Lower leg skin (tissue), 4 donors: ENCODE measurements at regions not wholly inside any gene's neighbourhood (a gene's known extent, or its start where the extent isn't known, plus 50 kb on each side); places are given as distances from the start of the nearest gene placed in this dataset.

Experiments used
- DNase-seq, 2 donors: peaks; one replicate each; pipeline ENCODE4 v3.0.0-alpha.2; 2019; ENCODE audit warnings: low spot score in 2 of 2
- H3K4me3 ChIP-seq: fragments of 200-600 bp; sonication (generic); 2 replicates; pipeline ENCODE4 v1.5.1; 2017; ENCODE audit warnings: mild to moderate bottlenecking, low read depth; ENCODE audit not compliant: poor library complexity, severe bottlenecking
- POLR2A ChIP-seq, 2 donors: fragments of 450-650 bp; IDR thresholded peaks; one replicate each; pipeline ENCODE4 v1.6.1; 2016 to 2017; ENCODE audit warnings: antibody characterized with exemption in 2 of 2, mild to moderate bottlenecking in 1 of 2, moderate library complexity in 1 of 2
- WGBS, 2 donors: methylation state at CpG; one replicate each; pipeline ENCODE4 v1.1.5; 2018; 5-methylcytosine and 5-hydroxymethylcytosine counted together
- intact Hi-C: fragments of 100-400 bp; cut with DNase I; formaldehyde crosslinking; loops from one replicate; pipeline ENCODE4 v1.15.0; 2023; ENCODE audit warnings: low total_unique reads
- TF ChIP-seq, protein P1 (sequence below), 3 donors: fragments of 450-650 bp; IDR thresholded peaks; one replicate each; pipeline ENCODE4 v1.5.1; 2016; ENCODE audit warnings: antibody characterized with exemption in 3 of 3, mild to moderate bottlenecking in 3 of 3, moderate library complexity in 2 of 3

DNA sequence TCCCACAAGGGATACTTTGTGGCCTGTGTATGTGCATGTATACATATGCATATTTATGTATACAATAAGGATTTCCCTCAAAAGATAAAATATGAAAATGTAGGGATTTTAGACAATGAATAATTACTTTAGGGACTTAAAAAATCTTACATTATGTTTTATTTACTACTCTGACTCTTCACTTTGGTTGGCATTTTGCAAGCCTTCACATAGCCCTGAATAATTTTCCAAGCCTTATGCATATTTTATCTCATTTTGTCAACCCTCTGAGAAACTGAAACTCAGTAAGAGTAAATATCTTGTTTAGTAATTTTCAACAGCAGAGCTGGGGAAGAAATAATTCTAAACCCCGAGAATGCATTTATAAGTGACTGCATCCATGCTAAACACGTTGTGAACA lies 153.0 kb upstream of the SLC24A2 start:
- H3K4me3 ChIP-seq, result no peak overlapping the region
- intact Hi-C loops, result no loop called here
- WGBS, 2 donors, result 69 to 88% methylated on average over 2 of the region's 2 CpGs
- TF ChIP-seq, protein P1, sequence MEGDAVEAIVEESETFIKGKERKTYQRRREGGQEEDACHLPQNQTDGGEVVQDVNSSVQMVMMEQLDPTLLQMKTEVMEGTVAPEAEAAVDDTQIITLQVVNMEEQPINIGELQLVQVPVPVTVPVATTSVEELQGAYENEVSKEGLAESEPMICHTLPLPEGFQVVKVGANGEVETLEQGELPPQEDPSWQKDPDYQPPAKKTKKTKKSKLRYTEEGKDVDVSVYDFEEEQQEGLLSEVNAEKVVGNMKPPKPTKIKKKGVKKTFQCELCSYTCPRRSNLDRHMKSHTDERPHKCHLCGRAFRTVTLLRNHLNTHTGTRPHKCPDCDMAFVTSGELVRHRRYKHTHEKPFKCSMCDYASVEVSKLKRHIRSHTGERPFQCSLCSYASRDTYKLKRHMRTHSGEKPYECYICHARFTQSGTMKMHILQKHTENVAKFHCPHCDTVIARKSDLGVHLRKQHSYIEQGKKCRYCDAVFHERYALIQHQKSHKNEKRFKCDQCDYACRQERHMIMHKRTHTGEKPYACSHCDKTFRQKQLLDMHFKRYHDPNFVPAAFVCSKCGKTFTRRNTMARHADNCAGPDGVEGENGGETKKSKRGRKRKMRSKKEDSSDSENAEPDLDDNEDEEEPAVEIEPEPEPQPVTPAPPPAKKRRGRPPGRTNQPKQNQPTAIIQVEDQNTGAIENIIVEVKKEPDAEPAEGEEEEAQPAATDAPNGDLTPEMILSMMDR (IDR thresholded peaks at IDR 0.05), result no peak
- no peak for TF ChIP-seq POLR2A (IDR thresholded peaks at IDR 0.05)
- DNase-seq, result no peak

DNA sequence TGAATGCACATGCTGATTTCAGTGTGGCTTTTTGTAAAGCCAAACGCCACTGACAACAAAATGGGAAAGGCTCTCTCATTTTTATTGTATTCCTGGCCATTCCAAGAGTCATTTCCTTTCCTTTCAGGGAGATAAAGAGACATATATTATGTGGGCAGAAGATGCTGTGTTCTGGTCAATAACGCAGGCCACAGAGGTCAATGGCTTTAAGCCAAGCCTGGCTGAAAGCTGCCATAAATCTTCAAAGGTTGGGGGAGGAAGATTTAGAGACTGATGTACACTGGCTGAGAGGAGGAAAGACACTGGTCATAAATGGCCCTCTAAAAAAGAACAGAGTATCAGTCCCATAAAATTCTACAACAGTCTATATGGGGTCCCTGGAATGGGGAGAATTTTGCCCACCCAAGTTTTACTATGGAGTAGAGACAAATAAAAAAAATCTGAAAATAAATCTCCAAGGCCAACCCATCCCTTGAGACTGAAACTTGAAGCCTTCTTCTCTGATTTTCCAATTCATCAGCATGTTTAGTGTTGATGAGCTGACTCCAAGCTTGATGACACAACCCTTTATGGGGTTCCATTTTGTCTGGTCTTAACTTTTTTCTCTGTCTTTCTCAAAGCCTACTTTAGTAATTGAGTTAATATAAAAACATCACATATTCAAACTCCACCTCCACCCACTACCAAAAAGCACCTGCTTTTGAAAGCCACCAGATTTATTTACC lies 152.1 kb upstream of the SLC24A2 start:
- DNase-seq, result no peak
- intact Hi-C loops, result no loop called here
- WGBS, 2 donors, result 82 to 88% methylated on average over 2 of the region's 2 CpGs
- TF ChIP-seq, protein P1 (IDR thresholded peaks at IDR 0.05), result no peak
- no peak for TF ChIP-seq POLR2A (IDR thresholded peaks at IDR 0.05)
- H3K4me3 ChIP-seq, result no peak overlapping the region

DNA sequence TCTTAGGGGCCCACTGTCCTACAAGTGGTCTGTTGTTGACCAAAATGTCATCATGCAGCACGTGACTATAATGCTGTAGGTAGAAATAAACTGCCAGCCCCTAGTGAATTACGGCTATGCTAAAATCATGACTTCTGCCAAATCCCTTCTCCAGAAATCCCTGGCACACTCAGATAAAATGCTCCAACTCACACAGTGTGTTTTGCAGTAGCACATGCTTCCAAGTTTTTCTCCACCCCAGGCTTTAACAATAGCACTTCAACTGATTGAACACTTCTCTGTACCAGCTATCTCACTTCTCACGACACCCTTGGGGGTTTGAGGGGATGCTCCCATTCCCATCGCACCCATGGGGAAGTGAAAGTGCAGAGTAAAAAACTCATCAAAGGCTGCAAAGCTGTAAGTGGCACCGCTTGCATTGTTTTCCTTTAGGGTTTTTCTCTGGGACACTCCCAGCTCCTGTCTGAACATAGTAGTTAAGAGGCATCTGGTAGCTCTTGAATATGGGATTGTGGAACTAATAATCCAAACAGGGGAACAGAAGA lies 151.0 kb upstream of the SLC24A2 start:
- intact Hi-C loops, result no loop called here
- 34 to 40% methylated on average over 5 of the region's 5 CpGs for WGBS, 2 donors
- no peak for DNase-seq

DNA sequence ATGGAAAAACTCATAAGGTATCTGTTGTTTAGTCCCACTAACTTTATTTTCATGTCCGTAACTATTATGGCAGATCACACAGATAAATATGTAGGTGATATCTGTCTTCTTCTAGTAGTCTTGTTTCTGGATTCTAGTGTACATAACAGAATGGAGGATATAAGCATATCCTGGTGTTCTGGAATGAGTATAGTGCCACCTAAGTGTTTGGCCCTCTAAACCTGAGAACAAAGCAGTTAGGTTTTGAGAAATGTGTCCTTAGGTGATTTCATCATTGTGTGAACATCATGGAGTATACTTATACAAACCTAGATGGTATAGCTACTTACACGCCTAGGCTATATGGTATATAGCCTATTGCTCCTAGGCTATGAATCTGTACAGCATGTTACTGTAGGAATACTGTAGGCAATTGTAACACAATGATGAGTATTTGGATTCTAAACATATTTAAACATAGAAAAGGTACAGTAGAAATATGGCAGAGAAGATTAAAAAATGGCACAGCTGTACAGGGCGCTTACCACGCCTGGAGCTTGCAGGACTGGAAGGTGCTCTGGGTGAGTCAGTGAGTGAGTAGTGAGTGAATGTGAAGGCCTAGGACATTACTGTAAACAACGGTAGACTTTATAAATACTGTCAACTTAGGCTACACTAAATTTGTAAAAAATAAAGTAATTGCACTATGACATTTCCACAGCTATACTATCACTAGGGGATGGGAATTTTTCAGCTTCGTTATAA lies 150.3 kb upstream of the SLC24A2 start:
- no peak overlapping the region for H3K4me3 ChIP-seq
- WGBS, 2 donors, result 82 to 86% methylated on average over 6 of the region's 6 CpGs
- no peak for DNase-seq
- intact Hi-C loops, result no loop called here
- TF ChIP-seq, protein P1 (IDR thresholded peaks at IDR 0.05), result no peak
- TF ChIP-seq POLR2A (IDR thresholded peaks at IDR 0.05), result no peak

More for the DNA sequence above, 151.0 kb upstream of the SLC24A2 start:
- no peak overlapping the region for H3K4me3 ChIP-seq
- TF ChIP-seq, protein P1 (IDR thresholded peaks at IDR 0.05), result no peak
- TF ChIP-seq POLR2A (IDR thresholded peaks at IDR 0.05), result no peak

DNA sequence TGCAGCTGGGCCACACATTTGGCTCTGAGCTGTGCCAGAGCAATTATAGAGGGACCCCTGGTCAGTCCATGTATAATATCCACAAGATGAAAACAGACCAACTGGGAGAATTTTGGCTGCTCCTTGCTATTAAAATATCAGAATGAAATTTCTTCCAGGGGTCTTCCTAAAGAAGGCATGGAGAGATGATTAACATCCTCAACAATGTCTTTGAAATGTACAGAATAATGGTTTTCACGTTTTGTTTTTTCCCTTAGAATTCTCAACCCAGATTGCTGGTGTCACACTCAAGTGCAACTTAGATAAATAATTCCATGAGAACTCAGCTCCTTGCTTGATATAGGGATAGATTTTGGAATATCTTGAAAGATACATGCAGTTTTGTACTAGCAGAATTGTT lies 148.3 kb upstream of the SLC24A2 start:
- intact Hi-C loops, result no loop called here
- 80 to 82% methylated on average over 1 of the region's 1 CpG for WGBS, 2 donors
- DNase-seq, result no peak
- TF ChIP-seq, protein P1 (IDR thresholded peaks at IDR 0.05), result no peak
- no peak for TF ChIP-seq POLR2A (IDR thresholded peaks at IDR 0.05)
- H3K4me3 ChIP-seq, result no peak overlapping the region
